ENCODE measurements at regions not wholly inside any gene's neighbourhood (a gene's known extent, or its start where the extent isn't known, plus 50 kb on each side); places are given as distances from the start of the nearest gene placed in this dataset.

GRCh38 chr21:31408301-31409088 lies 64.4 kb upstream of the TIAM1 start:
- TF ChIP-seq TBP (optimal IDR thresholded peaks at IDR 0.05; ENCODE audit: low read depth, low read length), result no peak
- TF ChIP-seq CREB1 (IDR thresholded peaks at IDR 0.05), result no peak
- no peak for TF ChIP-seq CREB1 (CRISPR knock-in tag; IDR thresholded peaks at IDR 0.05)
- TF ChIP-seq EZH2 (IDR thresholded peaks at IDR 0.05; ENCODE audit: borderline replicate concordance, low read depth, low read length), result no peak
- TF ChIP-seq, protein P1, sequence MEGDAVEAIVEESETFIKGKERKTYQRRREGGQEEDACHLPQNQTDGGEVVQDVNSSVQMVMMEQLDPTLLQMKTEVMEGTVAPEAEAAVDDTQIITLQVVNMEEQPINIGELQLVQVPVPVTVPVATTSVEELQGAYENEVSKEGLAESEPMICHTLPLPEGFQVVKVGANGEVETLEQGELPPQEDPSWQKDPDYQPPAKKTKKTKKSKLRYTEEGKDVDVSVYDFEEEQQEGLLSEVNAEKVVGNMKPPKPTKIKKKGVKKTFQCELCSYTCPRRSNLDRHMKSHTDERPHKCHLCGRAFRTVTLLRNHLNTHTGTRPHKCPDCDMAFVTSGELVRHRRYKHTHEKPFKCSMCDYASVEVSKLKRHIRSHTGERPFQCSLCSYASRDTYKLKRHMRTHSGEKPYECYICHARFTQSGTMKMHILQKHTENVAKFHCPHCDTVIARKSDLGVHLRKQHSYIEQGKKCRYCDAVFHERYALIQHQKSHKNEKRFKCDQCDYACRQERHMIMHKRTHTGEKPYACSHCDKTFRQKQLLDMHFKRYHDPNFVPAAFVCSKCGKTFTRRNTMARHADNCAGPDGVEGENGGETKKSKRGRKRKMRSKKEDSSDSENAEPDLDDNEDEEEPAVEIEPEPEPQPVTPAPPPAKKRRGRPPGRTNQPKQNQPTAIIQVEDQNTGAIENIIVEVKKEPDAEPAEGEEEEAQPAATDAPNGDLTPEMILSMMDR (IDR thresholded peaks at IDR 0.05 in 2 of 3, conservative IDR thresholded peaks at IDR 0.05 in 1 of 3; ENCODE audit: insufficient read depth in 2 of 3, low read depth in 1 of 3, low read length in 3 of 3), result no peak
- TF ChIP-seq BHLHE40 (IDR thresholded peaks at IDR 0.05; ENCODE audit: low read length), result no peak
- TF ChIP-seq CREM (IDR thresholded peaks at IDR 0.05; ENCODE audit: low read depth), result no peak
- TF ChIP-seq HNRNPK (IDR thresholded peaks at IDR 0.05; ENCODE audit: low read depth, low read length, poor library complexity, severe bottlenecking), result no peak
- TF ChIP-seq TARDBP (IDR thresholded peaks at IDR 0.05), result no peak
- TF ChIP-seq, protein P2, sequence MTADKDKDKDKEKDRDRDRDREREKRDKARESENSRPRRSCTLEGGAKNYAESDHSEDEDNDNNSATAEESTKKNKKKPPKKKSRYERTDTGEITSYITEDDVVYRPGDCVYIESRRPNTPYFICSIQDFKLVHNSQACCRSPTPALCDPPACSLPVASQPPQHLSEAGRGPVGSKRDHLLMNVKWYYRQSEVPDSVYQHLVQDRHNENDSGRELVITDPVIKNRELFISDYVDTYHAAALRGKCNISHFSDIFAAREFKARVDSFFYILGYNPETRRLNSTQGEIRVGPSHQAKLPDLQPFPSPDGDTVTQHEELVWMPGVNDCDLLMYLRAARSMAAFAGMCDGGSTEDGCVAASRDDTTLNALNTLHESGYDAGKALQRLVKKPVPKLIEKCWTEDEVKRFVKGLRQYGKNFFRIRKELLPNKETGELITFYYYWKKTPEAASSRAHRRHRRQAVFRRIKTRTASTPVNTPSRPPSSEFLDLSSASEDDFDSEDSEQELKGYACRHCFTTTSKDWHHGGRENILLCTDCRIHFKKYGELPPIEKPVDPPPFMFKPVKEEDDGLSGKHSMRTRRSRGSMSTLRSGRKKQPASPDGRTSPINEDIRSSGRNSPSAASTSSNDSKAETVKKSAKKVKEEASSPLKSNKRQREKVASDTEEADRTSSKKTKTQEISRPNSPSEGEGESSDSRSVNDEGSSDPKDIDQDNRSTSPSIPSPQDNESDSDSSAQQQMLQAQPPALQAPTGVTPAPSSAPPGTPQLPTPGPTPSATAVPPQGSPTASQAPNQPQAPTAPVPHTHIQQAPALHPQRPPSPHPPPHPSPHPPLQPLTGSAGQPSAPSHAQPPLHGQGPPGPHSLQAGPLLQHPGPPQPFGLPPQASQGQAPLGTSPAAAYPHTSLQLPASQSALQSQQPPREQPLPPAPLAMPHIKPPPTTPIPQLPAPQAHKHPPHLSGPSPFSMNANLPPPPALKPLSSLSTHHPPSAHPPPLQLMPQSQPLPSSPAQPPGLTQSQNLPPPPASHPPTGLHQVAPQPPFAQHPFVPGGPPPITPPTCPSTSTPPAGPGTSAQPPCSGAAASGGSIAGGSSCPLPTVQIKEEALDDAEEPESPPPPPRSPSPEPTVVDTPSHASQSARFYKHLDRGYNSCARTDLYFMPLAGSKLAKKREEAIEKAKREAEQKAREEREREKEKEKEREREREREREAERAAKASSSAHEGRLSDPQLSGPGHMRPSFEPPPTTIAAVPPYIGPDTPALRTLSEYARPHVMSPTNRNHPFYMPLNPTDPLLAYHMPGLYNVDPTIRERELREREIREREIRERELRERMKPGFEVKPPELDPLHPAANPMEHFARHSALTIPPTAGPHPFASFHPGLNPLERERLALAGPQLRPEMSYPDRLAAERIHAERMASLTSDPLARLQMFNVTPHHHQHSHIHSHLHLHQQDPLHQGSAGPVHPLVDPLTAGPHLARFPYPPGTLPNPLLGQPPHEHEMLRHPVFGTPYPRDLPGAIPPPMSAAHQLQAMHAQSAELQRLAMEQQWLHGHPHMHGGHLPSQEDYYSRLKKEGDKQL (CRISPR knock-in tag; IDR thresholded peaks at IDR 0.05; ENCODE audit: borderline replicate concordance), result no peak
